Activated CD4-positive, alpha-beta T cell treated with anti-CD3 and anti-CD28 coated beads for 36 hours (primary cell): ENCODE measurements at regions not wholly inside any gene's neighbourhood (a gene's known extent, or its start where the extent isn't known, plus 50 kb on each side); places are given as distances from the start of the nearest gene placed in this dataset.
"Not testable (repeated sequence)": the region's sequence is repeated elsewhere in the genome, so short reads cannot be mapped to it uniquely, and the experiment has no call there.

Source experiments
- ATAC-seq: fragments of 200-7000 bp; cut with Tn5 transposase; one replicate; pipeline ENCODE4 v1.10.0; 2021; ENCODE audit warnings: mild to moderate bottlenecking, moderate library complexity
- CTCF ChIA-PET: fragments of 350-600 bp; sonication (Branson Sonifier 250); formaldehyde crosslinking; loops from one replicate; lab custom pipeline; 2021; ENCODE audit warnings: antibody characterized with exemption; lab: Charles Lee
- POLR2A ChIA-PET: fragments of 350-600 bp; sonication (Branson Sonifier 250); formaldehyde crosslinking; loops from one replicate; lab custom pipeline; 2021; ENCODE audit warnings: antibody characterized with exemption, inconsistent platforms; lab: Charles Lee
- DNase-seq: peaks from one replicate; pipeline ENCODE4 v3.0.0-alpha.2; 2020
- H3K27ac Mint-ChIP-seq: one replicate; pipeline ENCODE4 v1.8.0; 2021; ENCODE audit warnings: mixed read lengths
- H3K27me3 Mint-ChIP-seq: one replicate; pipeline ENCODE4 v1.8.0; 2021; ENCODE audit warnings: mixed read lengths
- H3K36me3 Mint-ChIP-seq: one replicate; pipeline ENCODE4 v1.8.0; 2021; ENCODE audit warnings: low read depth, mixed read lengths
- H3K4me1 Mint-ChIP-seq: one replicate; pipeline ENCODE4 v1.8.0; 2021; ENCODE audit warnings: mixed read lengths
- H3K4me3 Mint-ChIP-seq: one replicate; pipeline ENCODE4 v1.8.0; 2021; ENCODE audit warnings: mild to moderate bottlenecking, moderate library complexity, mixed read lengths
- H3K9me3 Mint-ChIP-seq: one replicate; pipeline ENCODE4 v1.8.0; 2021; ENCODE audit warnings: low read depth, mixed read lengths
- intact Hi-C, 2 experiments: fragments of 100-400 bp; cut with DNase I in 1 of 2; cut with micrococcal nuclease in 1 of 2; formaldehyde crosslinking; loops; one replicate each; pipeline versions ENCODE4 v1.14.2 to v1.15.1; 2022 to 2024; cut with DNase I, micrococcal nuclease

- no peak overlapping the region for H3K27ac Mint-ChIP-seq
- peaks cover 3% of the 10 kb centered on the region for H3K36me3 Mint-ChIP-seq
- ChIA-PET POLR2A (no interaction called here), CTCF (interaction anchor here (0.9 kb wide), 1 partner anchor 16 kb away, joined by 3 read pairs; no protein-coding TSS in a partner anchor)
- no peaks in the 10 kb centered on the region for H3K27me3 Mint-ChIP-seq
- H3K4me1 Mint-ChIP-seq: peaks cover 7% of the 10 kb centered on the region
- DNase-seq: no peak
- H3K9me3 Mint-ChIP-seq: no peaks in the 10 kb centered on the region
- intact Hi-C loops: no loop called here
- no peak overlapping the region for H3K4me3 Mint-ChIP-seq
- no peak for ATAC-seq
These were observed 348.8 kb downstream of the UTRN start for GRCh38 chr6:144633886-144634285.

GRCh38 chr6:144634371-144634770 lies 349.2 kb downstream of the UTRN start:
- CTCF ChIA-PET: interaction anchor here (0.9 kb wide), 1 partner anchor 15 kb away, joined by 3 read pairs; no protein-coding TSS in a partner anchor
- Mint-ChIP-seq H3K27ac (no peak overlapping the region), H3K4me3 (no peak overlapping the region), H3K4me1 (peaks cover 7% of the 10 kb centered on the region), H3K27me3 (no peaks in the 10 kb centered on the region), H3K36me3 (peaks cover 3% of the 10 kb centered on the region), H3K9me3 (no peaks in the 10 kb centered on the region)
- DNase-seq: no peak
- intact Hi-C loops: no loop called here
- POLR2A ChIA-PET: no interaction called here
- ATAC-seq: no peak

- CTCF ChIA-PET: interaction anchor here (0.6 kb wide), 1 partner anchor 100 kb away, joined by 3 read pairs; no protein-coding TSS in a partner anchor
- intact Hi-C loops: no loop called here
These were observed 349.9 kb downstream of the UTRN start for GRCh38 chr6:144635051-144635450.

GRCh38 chr6:144636025-144636424 lies 350.9 kb downstream of the UTRN start:
- intact Hi-C loops, H3K27ac Mint-ChIP-seq, H3K9me3 Mint-ChIP-seq, H3K4me1 Mint-ChIP-seq, POLR2A ChIA-PET, H3K4me3 Mint-ChIP-seq, H3K27me3 Mint-ChIP-seq, ATAC-seq, DNase-seq, CTCF ChIA-PET, H3K36me3 Mint-ChIP-seq: not testable (repeated sequence)

More at GRCh38 chr6:144635051-144635450, 349.9 kb downstream of the UTRN start:
- POLR2A ChIA-PET: no interaction called here
- H3K27me3 Mint-ChIP-seq: no peaks in the 10 kb centered on the region
- H3K36me3 Mint-ChIP-seq: no peaks in the 10 kb centered on the region
- H3K4me1 Mint-ChIP-seq: peaks cover 7% of the 10 kb centered on the region
- ATAC-seq: no peak
- no peak overlapping the region for H3K27ac Mint-ChIP-seq
- H3K4me3 Mint-ChIP-seq: no peak overlapping the region
- H3K9me3 Mint-ChIP-seq: no peaks in the 10 kb centered on the region
- no peak for DNase-seq

GRCh38 chr6:144637541-144637940 lies 352.4 kb downstream of the UTRN start:
- ChIA-PET POLR2A (no interaction called here), CTCF (interaction anchor here (0.6 kb wide), 1 partner anchor 141 kb away, joined by 4 read pairs; no protein-coding TSS in a partner anchor)
- ATAC-seq (no peak), DNase-seq (no peak)
- Mint-ChIP-seq H3K9me3 (no peaks in the 10 kb centered on the region), H3K36me3 (no peaks in the 10 kb centered on the region), H3K4me3 (no peak overlapping the region), H3K27ac (no peak overlapping the region), H3K4me1 (no peaks in the 10 kb centered on the region), H3K27me3 (no peaks in the 10 kb centered on the region)
- intact Hi-C loops: no loop called here

- intact Hi-C loops: no loop called here
These were observed 354.5 kb downstream of the UTRN start for GRCh38 chr6:144639654-144640053.

GRCh38 chr6:144641286-144641685 lies 356.2 kb downstream of the UTRN start:
- ATAC-seq: no peak
- H3K36me3 Mint-ChIP-seq: peaks cover 4% of the 10 kb centered on the region
- CTCF ChIA-PET: interaction anchor here (0.5 to 0.6 kb wide), 2 partner anchors 135 to 204 kb away, joined by 5 to 6 read pairs; no protein-coding TSS in a partner anchor

More at GRCh38 chr6:144639654-144640053, 354.5 kb downstream of the UTRN start:
- POLR2A ChIA-PET: no interaction called here
- no peak overlapping the region for H3K4me3 Mint-ChIP-seq
- H3K27me3 Mint-ChIP-seq: no peaks in the 10 kb centered on the region
- no peak overlapping the region for H3K27ac Mint-ChIP-seq
- DNase-seq (no peak), ATAC-seq (no peak)
- no peaks in the 10 kb centered on the region for H3K4me1 Mint-ChIP-seq
- H3K9me3 Mint-ChIP-seq: no peaks in the 10 kb centered on the region
- no peaks in the 10 kb centered on the region for H3K36me3 Mint-ChIP-seq
- CTCF ChIA-PET: interaction anchor here (1.0 kb wide), 2 partner anchors 11 to 15 kb away, joined by 3 to 4 read pairs; no protein-coding TSS in a partner anchor

GRCh38 chr6:144644776-144645175 lies 359.6 kb downstream of the UTRN start:
- POLR2A ChIA-PET: no interaction called here
- intact Hi-C loops: no loop called here
- Mint-ChIP-seq H3K4me3 (no peak overlapping the region), H3K9me3 (peaks cover 2% of the 10 kb centered on the region), H3K36me3 (peaks cover 12% of the 10 kb centered on the region), H3K27ac (no peak overlapping the region), H3K27me3 (no peaks in the 10 kb centered on the region), H3K4me1 (peaks cover 2% of the 10 kb centered on the region)
- CTCF ChIA-PET: interaction anchor here (0.9 kb wide), 1 partner anchor 9 kb away, joined by 3 read pairs; no protein-coding TSS in a partner anchor
- no peak for DNase-seq
- no peak for ATAC-seq

More at GRCh38 chr6:144641286-144641685, 356.2 kb downstream of the UTRN start:
- Mint-ChIP-seq H3K9me3 (no peaks in the 10 kb centered on the region), H3K4me1 (peaks cover 2% of the 10 kb centered on the region), H3K27me3 (no peaks in the 10 kb centered on the region), H3K4me3 (no peak overlapping the region), H3K27ac (no peak overlapping the region)
- intact Hi-C loops: no loop called here
- POLR2A ChIA-PET: no interaction called here
- no peak for DNase-seq

GRCh38 chr6:144646093-144647056 lies 361.2 kb downstream of the UTRN start:
- intact Hi-C loops: no loop called here
- Mint-ChIP-seq H3K27ac (no peak overlapping the region), H3K4me1 (peaks cover 5% of the 10 kb centered on the region), H3K36me3 (peaks cover 16% of the 10 kb centered on the region), H3K9me3 (peaks cover 2% of the 10 kb centered on the region), H3K4me3 (no peak overlapping the region), H3K27me3 (no peaks in the 10 kb centered on the region)
- DNase-seq (no peak), ATAC-seq (no peak)
- ChIA-PET CTCF (no interaction called here), POLR2A (no interaction called here)

GRCh38 chr6:144647406-144647964 lies 362.4 kb downstream of the UTRN start:
- intact Hi-C loops: no loop called here
- H3K27ac Mint-ChIP-seq: no peak overlapping the region
- CTCF ChIA-PET: no interaction called here
- ATAC-seq (no peak), DNase-seq (no peak)
- H3K4me3 Mint-ChIP-seq: no peak overlapping the region
- H3K4me1 Mint-ChIP-seq: peaks cover 5% of the 10 kb centered on the region
- POLR2A ChIA-PET: no interaction called here
- no peaks in the 10 kb centered on the region for H3K27me3 Mint-ChIP-seq
- peaks cover 2% of the 10 kb centered on the region for H3K9me3 Mint-ChIP-seq
- peaks cover 16% of the 10 kb centered on the region for H3K36me3 Mint-ChIP-seq

- intact Hi-C loops: no loop called here
- POLR2A ChIA-PET: no interaction called here
- ATAC-seq (no peak), DNase-seq (no peak)
- H3K36me3 Mint-ChIP-seq: peaks cover 16% of the 10 kb centered on the region
- CTCF ChIA-PET: interaction anchor here (0.5 kb wide), 1 partner anchor 337 kb away, joined by 4 read pairs; no protein-coding TSS in a partner anchor
- peaks cover 2% of the 10 kb centered on the region for H3K9me3 Mint-ChIP-seq
- no peak overlapping the region for H3K27ac Mint-ChIP-seq
- H3K4me3 Mint-ChIP-seq: no peak overlapping the region
- no peaks in the 10 kb centered on the region for H3K27me3 Mint-ChIP-seq
- peaks cover 6% of the 10 kb centered on the region for H3K4me1 Mint-ChIP-seq
These were observed 363.0 kb downstream of the UTRN start for GRCh38 chr6:144647971-144648651.
